Endometrium (tissue), 2 donors: ENCODE measurements at regions not wholly inside any gene's neighbourhood (a gene's known extent, or its start where the extent isn't known, plus 50 kb on each side); places are given as distances from the start of the nearest gene placed in this dataset.
A peak's percentile ranks its signal among the peaks of the same experiment; 100 is the strongest.

Experiments used
- FAIRE-seq: peaks from 2 replicates; lab custom pipeline; 2012; peaks lifted over from hg19 to GRCh38; lab: Jason Lieb, UNC
- donor health status: control.
- donor health status: control.

- no peak for FAIRE-seq
Measured at GRCh38 chr13:76198568-76199163, 562.5 kb downstream of the LMO7 start.

- no peak for FAIRE-seq
Measured at GRCh38 chr13:76189882-76190519, 553.9 kb downstream of the LMO7 start.

- FAIRE-seq, result peak; percentile 55
Measured at GRCh38 chr13:76175961-76176725, 540.0 kb downstream of the LMO7 start.

- no peak for FAIRE-seq
Measured at GRCh38 chr13:76168661-76169060, 532.5 kb downstream of the LMO7 start.

- FAIRE-seq, result no peak
Measured at GRCh38 chr13:76164290-76164689, 528.2 kb downstream of the LMO7 start.

GRCh38 chr13:76163761-76164160, 527.6 kb downstream of the LMO7 start:
- FAIRE-seq, result no peak

- FAIRE-seq, result no peak
Measured at GRCh38 chr13:76160961-76161925, 525.1 kb downstream of the LMO7 start.

- no peak for FAIRE-seq
Measured at GRCh38 chr13:76160506-76160905, 524.4 kb downstream of the LMO7 start.

- FAIRE-seq, result no peak
Measured at GRCh38 chr13:76157926-76158325, 521.8 kb downstream of the LMO7 start.

GRCh38 chr13:76153239-76153638, 517.1 kb downstream of the LMO7 start:
- FAIRE-seq, result no peak

- no peak for FAIRE-seq
Measured at GRCh38 chr13:76148926-76149325, 512.8 kb downstream of the LMO7 start.

- FAIRE-seq, result no peak
Measured at GRCh38 chr13:76148374-76148773, 512.2 kb downstream of the LMO7 start.

GRCh38 chr13:76132532-76132931, 496.4 kb downstream of the LMO7 start:
- no peak for FAIRE-seq

GRCh38 chr13:76131551-76131950, 495.4 kb downstream of the LMO7 start:
- no peak for FAIRE-seq

- no peak for FAIRE-seq
Measured at GRCh38 chr13:76129305-76130000, 493.3 kb downstream of the LMO7 start.

- FAIRE-seq, result no peak
Measured at GRCh38 chr13:76127922-76128321, 491.8 kb downstream of the LMO7 start.

GRCh38 chr13:76123548-76123947, 487.4 kb downstream of the LMO7 start:
- FAIRE-seq, result no peak

- FAIRE-seq, result no peak
Measured at GRCh38 chr13:76116751-76117360, 480.7 kb downstream of the LMO7 start.

- no peak for FAIRE-seq
Measured at GRCh38 chr13:76106763-76107162, 470.6 kb downstream of the LMO7 start.

GRCh38 chr13:76094645-76095044, 458.5 kb downstream of the LMO7 start:
- no peak for FAIRE-seq

- no peak for FAIRE-seq
Measured at GRCh38 chr13:76091076-76091475, 454.9 kb downstream of the LMO7 start.
